ENCODE measurements at regions not wholly inside any gene's neighbourhood (a gene's known extent, or its start where the extent isn't known, plus 50 kb on each side); places are given as distances from the start of the nearest gene placed in this dataset.
"Not testable (repeated sequence)": the region's sequence is repeated elsewhere in the genome, so short reads cannot be mapped to it uniquely, and the experiment has no call there.

GRCh38 chr5:130708754-130709153, 456.3 kb downstream of the HINT1 start:
- DNase-seq, result no peak

- DNase-seq, result no peak
Measured at GRCh38 chr5:130706696-130707095, 458.4 kb downstream of the HINT1 start.

DNA sequence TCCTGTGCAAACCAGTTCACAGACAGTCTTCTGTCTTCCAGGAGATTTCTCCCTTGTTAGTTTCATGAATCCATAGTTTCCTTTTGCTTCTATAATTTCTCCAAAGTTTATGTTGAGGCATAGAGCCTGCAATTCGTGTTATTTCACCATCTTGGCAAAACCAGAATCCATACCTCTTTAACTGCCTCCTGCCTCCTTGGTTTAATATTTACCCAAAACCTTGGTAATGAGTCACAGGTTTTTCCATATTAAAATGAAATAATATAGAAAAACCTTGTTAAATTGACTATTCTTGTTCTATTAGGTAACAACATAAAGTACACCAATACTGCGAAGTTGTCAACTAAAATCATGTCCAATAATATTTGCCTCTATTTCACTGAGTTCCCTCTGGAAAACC, 459.7 kb downstream of the HINT1 start:
- DNase-seq, result no peak

- DNase-seq, result no peak
Measured at GRCh38 chr5:130693509-130693908, 471.5 kb downstream of the HINT1 start.

DNA sequence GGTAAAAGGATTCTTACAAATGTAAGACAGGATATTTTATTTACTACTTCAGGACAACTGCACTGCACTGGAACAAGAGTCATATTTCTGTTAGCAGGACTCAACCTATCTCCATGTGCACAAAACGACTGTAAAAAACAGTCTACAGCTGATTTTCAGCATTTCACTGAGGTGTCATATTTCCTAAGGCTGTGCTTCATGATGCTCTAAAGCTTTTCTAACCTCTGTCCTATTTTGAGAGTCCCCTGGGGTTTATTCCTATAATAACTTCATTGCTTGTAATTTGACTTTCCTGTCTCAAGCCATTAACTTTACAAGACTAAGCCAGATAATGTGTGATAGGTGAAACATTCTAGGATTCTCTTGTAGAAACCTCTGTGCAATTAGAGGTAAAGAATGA, 472.3 kb downstream of the HINT1 start:
- DNase-seq, result no peak

DNA sequence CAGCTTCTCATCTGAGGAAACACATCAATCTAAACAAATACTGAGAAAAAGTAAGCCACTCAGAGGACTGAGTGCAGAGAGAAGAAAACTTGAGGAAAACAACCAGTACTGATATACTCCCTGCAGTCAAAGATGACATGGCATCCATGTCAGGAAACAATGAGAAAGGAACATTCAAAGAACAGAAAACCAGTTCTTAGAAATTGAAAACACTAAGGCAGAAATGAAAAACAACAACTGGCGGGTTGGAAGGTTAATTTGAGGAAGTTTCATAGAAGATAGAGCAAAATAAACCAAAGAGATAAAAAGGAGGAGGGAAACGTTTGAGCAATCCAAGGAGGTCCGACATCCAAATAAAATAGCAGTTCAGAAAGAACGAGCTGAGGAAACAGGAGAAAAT, 475.2 kb downstream of the HINT1 start:
- DNase-seq, result no peak

DNA sequence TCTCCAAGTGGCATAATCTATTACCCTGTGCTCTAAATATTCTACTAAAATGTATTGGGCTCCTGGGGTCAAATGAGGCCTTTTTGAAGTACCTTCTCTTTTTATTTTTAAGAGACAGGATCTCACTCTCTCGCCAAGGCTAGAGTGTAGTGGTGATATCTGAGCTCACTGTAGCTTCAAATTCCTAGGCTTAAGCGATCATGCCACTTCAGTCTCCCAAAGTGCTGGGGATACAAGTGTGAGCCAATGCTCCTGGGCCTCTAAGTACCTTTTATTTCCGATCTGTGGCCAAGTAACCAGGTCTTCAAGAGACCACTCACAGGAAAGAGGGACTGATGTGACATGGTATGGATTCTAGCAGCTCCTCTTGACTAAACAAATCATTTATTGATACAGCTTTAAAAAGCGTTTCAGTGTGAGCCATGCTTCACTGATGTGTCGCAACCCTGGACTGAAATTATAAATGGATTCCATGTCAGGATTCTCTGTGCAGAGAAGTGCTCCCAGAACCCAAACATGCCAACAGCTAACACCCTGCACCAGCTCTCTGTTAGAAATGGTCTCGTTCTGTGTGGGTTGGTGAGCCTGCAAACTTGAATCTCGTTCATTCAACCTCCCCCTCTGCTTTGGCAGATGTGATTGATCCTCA, 477.8 kb downstream of the HINT1 start:
- DNase-seq, result no peak

- no peak for DNase-seq
Measured at GRCh38 chr5:130678637-130679036, 486.4 kb downstream of the HINT1 start.

DNA sequence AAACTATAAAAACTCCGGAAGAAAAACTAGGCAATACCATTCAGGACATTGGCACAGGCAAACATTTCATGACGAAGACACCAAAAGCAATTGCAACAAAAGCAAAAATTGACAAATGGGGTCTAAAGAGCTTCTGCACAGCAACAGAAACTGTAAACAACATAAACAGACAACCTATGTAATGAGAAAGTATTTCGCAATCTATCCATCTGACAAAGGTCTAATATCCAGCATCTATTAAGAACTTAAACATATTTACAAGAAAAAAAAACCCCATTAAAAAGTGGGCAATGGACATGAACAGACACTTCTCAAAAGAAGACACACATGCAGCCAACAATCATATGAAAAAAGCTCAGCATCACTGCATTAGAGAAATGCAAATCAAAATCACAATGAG, 498.6 kb downstream of the HINT1 start:
- DNase-seq, result no peak

- no peak for DNase-seq
Measured at GRCh38 chr5:130652176-130652575, 512.9 kb downstream of the HINT1 start.

DNA sequence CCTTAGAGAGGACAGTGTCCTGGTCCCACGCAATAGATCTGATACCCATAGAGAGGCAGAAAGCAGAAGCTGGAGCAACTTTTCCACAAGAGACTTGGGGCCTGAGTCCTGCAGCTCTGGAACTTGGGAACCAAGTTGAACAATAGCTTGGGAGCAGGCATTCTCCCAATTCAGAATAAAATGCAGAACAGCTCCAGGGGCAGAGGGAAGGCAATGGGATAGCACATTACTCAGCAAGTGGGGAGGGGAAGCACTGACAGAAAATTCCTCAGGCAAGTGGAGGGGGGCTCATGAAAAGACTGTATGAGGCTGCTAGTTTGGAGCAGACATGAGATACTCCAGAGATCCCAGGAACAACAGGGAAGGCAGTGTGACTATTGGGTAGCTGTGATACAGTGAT, 513.6 kb downstream of the HINT1 start:
- no peak for DNase-seq

GRCh38 chr5:130643321-130643720, 521.7 kb downstream of the HINT1 start:
- DNase-seq, result no peak

DNA sequence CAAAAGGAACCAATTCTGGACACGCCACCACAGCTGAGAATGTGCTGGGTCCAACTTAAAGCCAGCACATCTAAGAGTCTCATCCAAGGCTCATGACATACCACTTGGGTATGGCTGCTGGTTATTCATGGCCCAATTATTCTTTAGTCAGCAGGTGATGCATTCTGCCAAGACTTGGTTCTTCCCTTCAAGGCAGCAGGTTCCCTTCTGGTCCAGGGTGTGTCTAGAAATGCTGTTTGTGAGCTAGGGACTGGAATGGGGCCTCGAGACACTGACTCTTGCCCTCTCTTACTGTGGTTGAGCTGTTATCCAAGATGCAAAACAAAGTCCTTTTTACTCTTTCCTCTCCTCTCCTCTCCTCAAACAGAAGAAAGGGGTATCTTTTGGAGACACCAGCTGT, 522.6 kb downstream of the HINT1 start:
- no peak for DNase-seq

DNA sequence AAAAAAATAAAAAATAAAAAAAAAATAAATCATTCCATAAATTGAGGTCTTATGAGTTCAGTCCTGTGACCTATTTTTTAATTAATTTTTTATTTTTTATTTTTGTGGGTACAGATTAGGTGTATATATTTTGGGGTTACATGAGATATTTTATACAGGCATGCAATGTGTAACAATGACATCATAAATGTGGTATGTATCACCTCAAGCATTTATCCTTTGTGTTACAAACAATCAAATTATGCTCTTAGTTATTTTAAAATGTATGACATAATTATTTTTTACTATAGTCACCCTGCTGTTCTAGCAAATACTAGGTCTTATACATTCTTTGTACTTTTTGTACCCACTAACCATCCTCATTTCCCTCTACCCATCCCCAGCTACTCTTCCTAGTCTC, 537.9 kb downstream of the HINT1 start:
- DNase-seq, result no peak

GRCh38 chr5:130624805-130625204, 540.3 kb downstream of the HINT1 start:
- DNase-seq, result no peak

DNA sequence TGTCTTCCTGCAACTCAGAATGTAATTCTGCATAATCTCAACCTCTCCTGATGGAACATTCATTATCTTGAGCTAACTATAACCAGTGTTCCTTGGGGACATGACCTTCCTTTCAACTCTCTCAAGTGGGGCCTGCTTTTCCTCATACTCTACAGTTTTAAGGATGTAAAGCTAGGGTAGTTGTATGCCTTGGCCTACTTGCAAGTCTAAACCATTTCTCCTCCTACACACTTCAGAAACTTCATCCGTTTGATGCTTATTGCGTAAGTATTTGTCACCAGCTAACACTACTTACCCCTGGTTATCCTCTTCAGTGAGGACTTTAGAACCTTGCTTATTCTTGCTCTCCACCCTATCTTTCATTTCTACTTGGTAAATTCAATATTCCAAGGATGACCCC, 548.9 kb downstream of the HINT1 start:
- DNase-seq, result no peak

- no peak for DNase-seq
Measured at GRCh38 chr5:130605234-130605633, 559.8 kb downstream of the HINT1 start.

GRCh38 chr5:130596647-130597046, 568.4 kb downstream of the HINT1 start:
- DNase-seq, result not testable (repeated sequence)

DNA sequence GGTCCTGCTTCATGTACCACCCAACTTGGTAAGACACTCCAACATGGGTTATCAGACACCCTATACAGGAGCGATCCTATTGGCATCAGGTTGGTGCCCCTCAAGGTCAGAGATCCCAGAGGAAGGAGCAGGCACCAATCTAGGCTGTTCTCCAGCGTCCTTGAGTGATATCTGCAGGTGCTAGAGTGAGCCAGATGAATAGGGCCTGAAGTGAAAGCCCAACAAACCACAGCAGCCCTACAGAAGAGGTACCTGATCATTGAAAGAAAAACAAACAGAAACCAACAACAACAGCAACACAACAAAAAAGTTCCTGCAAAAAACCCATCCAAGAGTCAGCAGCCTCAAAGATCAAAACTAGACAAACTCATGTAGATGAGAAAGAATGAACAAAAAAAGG, 584.8 kb downstream of the HINT1 start:
- no peak for DNase-seq

DNA sequence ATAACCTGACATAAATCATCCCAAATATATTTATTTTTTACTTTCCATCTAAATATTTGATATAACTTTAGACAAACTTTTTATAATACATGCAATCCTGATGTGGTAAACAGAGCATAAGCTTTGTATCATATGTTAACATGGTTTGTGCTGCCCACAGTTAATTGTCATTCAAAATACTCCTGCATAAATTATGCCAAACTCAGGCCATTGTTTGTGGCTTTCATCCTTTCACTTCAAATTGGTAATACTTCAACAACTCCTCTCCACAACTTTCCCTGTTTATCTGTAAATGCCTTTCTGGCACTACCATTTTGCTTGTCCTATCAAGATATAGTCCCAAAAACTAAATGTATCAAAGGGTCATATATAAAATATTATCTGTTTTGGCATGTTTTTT, 586.7 kb downstream of the HINT1 start:
- no peak for DNase-seq

DNA sequence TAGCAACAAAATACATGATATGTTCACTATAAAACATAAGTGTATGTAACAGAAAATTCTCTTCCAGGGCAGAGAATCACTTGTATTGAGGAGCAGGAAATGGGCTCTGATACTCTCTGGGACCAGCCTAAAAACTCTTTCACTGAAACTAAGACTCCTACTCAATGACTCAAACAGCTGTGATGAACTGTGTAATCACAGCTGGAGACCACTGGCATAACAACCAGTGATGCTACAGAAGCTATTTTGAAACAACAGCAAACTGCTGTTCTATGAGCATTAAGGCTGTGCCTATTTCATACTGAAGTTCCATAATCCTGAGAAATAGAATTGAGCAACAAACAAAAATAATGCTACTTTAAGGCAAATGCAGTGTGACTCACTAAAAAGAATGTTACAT, 594.0 kb downstream of the HINT1 start:
- DNase-seq, result no peak

DNA sequence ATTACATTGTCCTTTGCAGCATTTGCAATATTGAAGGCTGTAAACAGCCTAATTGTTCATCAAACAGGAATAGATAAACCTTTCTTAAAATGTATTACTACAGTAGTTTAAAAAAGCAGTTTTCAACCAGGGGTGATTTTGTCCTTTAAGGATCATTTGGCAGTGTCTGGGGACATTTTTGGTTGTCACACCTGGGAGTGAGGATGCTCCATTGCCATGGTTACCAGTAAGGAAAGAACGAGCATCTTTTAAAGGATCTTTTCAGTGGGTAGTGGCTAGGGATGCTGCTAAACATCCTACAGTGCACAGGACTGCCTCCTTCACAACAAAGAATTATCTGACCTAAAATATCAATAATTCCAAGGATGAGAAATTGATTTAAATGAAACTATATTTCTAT, 596.3 kb downstream of the HINT1 start:
- no peak for DNase-seq

GRCh38 chr5:130555429-130555828, 609.6 kb downstream of the HINT1 start:
- no peak for DNase-seq

GRCh38 chr5:130550562-130550928, 614.5 kb downstream of the HINT1 start:
- DNase-seq, result no peak

GRCh38 chr5:130549884-130550561, 615.0 kb downstream of the HINT1 start:
- no peak for DNase-seq

Data from NCI-H69 (cell line).